ENCODE measurements at regions not wholly inside any gene's neighbourhood (a gene's known extent, or its start where the extent isn't known, plus 50 kb on each side); places are given as distances from the start of the nearest gene placed in this dataset.
"Not testable (repeated sequence)": the region's sequence is repeated elsewhere in the genome, so short reads cannot be mapped to it uniquely, and the experiment has no call there.

DNA sequence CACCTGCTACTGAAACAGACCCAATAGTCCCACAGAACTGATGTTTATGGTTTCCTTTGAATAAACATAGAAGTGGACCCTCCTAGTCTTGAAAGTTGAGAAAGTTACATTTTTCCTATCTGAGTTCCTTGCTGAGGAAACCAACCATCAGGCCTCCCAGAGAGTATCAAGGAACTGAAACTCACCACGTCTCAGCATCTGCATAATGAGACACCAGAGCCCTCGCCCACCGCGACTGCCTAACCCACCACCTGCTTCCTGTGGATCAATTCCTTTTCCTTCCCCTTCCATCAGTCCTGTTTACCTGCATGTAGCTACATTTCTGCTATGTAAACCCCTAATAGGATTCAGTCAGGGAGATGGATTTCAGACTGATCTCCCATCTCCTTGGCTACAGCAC lies 443.2 kb upstream of the TMEM132C start:
- DNase-seq: no peak

DNA sequence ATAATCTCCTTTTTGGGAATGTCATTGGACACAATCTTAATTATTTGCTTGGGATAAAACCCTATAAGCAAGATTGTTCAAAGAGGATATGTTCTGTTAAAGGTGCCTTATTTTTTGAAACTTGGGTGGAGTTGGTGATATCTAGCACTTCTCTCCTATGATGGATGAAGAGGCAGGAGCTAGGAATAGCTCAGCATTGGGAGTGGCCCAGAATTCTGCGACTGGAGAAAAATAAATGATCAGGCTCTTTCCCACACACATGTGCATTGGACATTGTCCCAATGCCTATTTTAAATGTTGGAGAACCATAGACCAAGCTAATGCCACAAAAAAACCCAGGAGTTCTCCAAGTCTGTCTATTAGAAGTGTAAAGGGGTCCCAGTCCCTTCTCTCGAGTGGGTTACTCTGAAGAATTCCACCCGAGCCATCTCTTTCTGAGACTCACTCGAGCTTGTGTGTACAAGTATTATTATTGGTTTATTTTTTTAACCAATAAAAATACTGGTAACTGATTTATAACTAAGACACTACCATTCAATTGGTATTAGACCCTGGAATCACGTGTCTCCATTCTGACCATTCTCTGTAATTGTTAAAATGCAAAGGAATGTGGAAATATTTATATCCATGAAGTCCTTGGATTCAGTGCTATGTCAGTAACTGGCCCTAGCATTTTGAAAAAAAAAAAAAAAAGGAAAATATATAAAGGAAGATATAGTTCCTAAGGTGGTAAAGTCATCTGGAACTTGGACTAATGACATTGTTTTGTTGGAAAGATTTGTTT lies 437.5 kb upstream of the TMEM132C start:
- DNase-seq: no peak

DNA sequence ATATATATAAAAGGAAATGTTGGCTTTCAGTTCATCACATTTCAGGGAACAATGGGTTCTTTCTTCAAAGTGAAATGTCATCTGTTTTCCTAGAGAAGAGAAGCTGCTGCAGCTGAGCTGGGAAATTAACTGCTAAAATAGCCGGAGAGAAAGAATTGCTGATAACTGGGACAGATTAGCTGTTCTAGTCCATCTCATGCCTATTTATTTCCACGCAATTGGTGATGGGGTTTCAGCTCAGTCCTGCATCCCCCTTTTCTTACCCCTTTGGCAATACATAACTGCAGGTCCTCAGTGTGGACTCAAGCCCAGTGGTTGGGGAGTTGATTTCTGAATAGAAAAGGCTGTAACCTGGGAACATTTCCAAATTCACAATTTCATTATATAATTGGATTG lies 436.9 kb upstream of the TMEM132C start:
- DNase-seq: peak; percentile 86

DNA sequence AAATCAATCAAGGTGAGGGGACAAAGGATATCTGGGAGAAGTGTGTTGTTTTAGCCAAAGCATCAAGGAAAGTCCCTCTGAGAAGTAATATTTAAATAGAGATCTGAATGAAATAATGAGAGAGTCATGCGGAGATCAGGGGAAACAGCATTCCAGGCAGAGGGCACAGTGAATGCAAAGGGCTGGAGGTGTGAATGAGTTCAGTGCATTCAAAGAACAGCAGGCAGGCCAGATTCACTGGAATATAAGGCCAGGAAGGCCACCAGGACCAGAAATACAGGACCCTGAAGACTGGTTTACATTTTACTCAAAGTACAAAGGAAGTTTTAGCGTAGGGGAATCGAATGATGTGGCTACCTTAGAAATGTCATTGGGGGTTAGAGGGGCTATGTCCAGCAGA lies 436.2 kb upstream of the TMEM132C start:
- DNase-seq: peak; percentile 33

DNA sequence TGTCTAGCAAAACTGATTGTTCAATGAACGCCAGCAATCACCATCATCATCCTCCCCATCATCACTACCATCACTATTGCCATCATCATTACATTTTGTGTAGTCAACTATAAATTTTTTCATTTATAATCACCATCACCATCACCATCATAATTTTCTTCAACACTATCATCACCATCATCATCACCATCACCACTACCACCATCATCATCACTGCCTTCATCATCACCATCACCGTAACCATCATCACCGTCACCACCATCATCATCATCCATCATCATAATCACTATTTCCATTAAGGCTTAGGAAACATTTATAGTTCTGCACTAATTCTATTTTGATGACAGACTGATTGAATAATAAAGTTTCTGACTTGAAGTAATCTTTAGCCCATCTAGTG lies 434.8 kb upstream of the TMEM132C start:
- DNase-seq: no peak

DNA sequence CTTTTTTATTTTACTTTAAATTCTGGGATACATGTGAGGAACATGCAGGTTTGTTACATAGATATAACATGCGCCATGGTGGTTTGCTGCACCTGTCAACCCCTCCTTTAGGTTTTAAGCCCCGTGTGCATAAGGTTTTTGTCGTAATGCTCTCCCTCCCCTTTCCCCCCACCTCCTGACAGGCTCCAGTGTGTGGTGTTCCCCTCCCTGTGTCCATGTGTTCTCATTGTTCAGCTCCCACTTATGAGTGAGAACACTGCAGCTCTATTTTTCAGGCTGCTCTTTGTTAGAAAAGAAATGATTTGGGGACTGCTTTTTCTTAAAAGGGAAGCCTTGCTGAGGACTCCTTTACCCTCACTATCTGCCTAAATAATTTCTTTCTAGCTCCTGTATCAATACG lies 430.2 kb upstream of the TMEM132C start:
- not testable (repeated sequence) for DNase-seq

DNA sequence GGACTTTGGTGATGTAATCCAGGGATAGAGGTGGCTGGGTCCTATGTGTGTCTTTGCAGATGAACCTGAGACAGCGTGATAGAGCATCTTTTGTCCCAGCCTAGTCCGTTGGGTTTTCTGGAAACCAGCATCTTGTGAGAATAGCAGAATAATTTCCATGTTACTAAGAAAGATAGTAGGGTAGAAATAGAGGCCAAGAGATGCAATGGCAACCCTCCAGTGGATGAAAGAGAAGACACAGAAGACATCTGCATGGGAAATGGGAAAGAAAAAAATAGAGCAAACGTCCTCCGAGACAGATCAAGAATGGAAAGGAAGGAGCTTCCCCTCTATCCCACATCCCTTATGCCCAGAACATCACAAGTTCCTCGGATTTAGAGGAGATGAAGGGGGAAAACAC lies 409.3 kb upstream of the TMEM132C start:
- no peak for DNase-seq

DNA sequence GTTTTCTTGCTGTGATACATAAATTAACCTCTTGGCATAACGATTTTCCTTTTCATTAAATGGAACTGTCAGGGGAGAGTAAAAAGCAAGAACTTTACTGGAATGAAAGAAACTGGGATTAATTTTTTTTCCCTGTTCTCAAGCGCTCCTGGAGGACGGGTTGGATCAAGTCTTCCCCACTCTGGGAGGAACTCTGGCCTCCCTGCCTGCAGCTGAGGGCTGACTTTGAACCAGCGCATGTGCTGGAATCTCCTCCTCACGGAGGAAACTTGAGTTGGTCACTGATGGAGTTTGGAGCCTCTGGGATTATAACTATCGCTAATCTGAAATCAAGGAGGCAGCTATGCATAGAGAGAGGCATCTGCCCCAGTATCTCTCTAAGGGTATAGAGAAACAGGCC lies 406.4 kb upstream of the TMEM132C start:
- DNase-seq: no peak

DNA sequence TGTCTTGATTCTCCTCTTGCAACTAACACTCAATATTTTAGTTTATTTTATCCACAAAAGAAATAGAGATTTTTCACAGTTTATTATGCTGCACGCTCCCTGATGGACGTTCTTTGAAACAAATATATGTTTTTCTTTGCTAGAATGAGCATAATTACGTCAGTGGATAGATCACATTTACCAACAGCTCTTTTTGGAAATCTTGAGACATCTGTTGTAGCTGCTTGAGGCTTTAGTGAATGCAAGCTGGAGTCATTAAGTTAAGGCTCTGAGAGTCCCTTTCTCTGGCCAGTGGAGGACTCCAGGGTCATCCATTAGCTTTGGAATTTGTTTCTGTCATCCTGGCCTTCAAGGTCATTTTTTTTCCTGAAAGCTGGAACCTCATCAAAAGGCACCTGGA lies 405.6 kb upstream of the TMEM132C start:
- DNase-seq: no peak

DNA sequence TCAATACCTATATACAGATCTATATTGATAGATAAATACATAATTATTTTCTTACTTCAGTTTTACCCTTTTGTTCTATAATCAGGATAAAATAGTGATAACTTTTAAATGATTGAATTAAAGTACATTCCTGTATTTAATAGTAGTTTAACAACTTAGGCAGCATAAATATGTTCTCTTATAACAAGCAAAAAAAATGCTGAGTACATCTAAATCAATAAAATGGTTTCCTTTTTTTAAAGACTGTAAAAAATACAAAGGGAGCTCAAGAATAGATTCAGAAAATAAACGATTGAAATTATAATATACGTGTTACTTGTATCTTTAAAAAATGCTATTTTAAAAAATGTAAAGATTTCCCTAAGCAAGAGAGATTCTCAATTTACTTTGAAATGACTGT lies 393.7 kb upstream of the TMEM132C start:
- DNase-seq: no peak

DNA sequence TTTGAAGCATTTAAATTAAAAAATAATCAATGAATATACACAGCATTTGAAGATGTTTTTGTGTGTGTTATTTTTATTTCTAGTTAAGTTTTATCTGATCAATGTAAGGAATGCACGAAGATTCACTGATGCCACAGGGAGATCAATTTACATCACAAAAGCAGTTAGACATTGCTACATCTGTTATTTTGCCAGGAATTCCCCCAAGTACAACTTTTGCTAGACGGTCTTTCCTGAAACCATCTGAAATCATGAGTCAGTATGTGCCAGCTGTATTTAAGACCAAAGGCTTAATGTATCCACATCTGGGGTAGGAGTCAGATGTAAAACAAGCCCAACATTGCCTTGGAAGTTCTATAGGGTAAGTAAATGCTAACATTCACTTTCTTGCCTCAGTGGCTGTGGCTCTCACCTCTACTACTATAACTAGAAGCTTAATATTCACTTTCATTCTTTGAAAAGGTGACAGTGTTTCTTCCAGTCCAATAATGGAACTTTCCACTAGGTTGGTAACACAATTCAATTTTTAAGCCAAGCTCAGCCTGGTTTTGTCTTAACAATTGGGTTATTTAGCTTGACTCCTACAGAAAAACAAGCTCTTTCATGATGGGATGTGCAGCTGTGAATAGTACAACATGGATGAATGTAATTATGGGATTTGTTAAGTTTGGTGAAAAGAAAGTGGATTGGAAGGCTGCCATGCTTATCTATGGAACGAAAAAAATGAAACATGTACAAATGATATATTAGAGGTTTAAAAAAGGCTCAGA lies 385.4 kb upstream of the TMEM132C start:
- DNase-seq: no peak

DNA sequence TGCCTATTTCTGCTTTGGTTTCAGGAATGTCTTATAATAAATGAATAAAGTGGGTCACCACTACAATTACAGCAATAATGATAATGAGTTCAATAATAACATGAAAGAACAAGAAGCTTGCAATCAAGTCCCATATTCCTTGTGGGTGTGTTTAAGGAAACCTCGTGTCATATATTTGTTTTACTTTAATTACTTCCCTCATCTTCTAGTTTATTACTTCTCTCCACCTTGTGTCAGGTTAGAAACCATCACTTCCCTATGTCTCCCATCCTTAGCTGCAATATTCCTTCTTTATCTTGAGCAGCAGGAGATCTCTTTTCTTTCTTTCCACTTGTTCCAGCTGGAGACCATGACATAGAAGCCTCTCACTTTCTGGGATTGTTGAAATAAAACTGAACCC lies 384.0 kb upstream of the TMEM132C start:
- no peak for DNase-seq

DNA sequence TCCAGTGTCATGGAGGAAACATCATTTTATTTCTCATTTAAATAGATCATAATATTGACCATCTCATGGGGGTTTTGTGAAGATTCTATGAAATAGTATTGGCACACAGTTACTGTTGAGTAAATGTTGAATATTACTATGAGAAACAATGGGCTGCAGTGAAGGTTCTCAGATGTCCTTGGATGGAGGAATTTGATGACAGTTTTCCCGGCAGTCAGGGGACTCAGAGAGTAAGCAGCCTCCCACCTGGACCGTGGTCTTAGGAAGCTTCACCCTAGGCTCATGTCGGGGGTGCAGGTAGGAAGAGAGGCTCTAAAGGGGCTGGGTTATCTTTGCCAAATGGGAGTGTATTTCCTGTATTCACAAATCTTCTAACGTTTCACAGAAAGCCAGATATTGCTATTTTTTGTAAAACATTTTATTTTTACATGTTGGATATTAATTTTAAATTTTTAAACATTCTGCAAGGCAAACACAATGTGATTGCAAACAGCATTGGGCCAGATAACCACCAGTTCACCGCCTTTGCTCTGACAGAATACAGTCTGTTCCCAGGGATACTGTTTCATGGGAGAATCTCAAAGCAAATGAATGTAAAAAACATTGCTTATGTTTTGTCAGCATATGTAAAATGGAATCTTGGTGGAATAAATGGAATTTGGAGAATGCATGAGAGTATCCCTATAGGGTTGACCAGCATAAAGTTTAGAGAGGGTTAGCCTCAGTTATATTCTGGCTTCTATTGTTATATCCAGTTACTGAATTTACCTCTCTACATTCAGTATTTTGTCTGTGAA lies 380.8 kb upstream of the TMEM132C start:
- no peak for DNase-seq

DNA sequence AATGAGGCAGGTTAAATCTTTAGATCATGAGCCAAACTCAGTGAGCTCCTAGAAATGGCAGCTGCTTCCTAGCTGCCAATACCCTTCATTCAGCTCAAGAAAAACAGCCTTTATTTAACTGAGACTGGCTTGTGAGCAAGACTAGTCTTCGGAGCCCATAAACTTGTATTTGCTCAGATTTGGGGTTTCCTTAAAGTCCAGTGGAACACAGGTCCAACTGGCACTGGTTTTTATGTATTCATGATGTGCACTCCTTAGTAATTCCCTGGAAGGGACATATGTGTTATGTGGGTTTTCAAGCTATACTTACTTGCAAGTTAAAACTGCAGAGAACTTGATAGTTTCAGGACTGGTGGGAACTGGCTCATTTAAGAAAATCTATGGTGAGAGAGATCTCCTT lies 380.1 kb upstream of the TMEM132C start:
- no peak for DNase-seq

DNA sequence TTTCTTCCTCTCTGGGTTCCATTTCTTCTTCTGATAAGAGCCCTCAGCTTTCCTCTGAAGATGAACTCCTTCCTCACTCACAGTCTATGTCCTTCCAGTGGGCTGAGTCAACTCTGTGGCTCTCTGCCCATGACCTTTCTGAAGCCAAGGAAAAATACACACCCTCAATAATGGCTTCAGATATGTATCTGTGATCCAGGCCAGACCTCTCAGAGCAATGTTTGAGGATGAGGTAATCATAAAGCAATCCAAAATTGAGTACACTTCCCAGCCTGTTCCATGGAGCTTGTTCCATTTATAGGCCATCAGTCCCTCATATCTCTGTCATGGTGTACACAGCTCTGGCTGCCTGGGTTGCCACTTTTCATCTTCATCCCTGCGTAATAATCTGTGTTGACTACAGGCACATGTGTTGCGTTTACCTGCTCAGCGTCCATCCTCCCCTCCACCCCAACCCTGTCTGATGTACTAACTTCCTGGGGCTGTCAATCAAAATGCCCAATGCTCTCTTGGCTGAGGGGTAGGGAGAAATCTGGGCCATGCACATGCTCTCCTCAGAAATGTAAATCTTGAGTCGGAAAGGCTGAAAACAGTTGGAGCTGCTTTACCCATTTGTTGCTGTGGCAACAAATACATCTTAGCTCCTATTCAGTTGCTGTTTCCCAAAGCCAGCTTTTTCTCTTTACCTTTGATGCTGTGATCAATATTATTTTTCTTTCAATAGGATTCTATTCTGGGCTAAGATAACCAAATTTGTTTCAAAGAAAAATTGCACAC lies 377.8 kb upstream of the TMEM132C start:
- no peak for DNase-seq

DNA sequence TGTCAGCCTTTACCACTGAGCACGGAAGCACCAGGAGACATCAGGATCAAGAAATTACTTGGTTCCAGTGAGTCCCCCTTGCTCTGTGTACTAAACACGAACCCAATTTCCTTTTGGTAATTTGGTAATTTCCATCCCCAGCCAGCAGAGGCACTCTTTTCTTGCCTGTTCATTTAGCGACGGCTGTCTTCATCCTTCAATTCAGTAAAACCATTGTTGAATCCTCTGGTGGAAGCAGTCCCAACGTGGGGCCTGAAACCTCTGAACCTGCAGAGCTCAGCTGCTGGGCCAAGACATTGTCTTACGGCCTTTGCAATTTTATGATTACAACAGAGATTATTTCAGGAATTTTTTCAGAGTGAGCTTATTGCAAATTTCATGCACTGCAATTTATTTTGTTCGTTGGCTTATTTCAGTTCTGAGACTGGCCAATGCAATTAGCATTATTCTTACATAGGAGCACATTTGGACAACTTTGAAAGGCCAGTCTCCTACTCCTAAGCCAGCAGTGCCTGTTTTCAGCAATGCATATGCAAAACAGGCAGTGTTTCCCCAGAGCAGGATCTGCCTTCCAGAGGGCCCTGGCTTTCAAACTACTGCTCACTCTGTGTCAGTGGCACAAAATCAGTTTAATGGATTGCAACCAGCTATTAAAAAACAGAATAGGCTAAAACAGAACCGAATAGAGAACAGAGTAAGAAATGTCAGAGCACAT lies 372.9 kb upstream of the TMEM132C start:
- DNase-seq: peak; percentile 65

DNA sequence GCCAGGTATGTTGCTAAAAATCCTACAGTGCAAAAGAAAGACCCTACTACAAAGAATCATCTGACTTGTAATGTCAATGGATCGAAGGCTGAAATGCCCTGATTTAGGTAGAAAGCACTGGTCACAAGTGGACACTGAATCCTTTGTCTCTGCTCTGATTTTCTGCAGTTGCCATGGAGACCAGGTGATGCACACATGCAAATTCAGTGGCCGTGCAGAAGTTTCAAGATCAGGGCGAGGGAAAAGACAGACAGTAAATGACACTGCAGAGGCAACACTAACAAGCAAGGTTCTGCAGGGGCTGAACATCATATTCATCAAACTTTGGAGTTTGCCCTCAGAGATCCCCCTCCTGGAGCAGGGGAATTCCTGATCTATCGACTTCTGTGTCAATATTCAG lies 370.3 kb upstream of the TMEM132C start:
- DNase-seq: no peak

DNA sequence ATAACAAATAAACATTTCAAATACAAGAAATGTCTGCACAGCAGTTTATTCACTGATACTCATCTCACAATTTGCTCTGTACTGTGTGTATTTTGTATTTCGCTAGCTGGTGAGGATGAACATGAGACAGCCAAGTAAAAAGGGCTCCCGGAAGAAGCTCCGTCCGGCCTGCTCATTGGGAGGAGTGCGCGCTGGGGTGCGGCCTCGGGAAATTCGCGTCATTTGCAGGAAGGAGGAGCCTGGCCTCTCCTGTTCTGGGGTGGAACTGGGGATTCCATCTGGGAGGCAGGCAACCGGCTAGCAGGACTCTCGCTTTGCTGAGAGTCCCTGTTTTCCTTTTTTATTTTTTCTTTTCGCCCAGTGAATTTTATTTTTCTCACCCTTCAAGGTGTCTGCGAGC lies 368.4 kb upstream of the TMEM132C start:
- DNase-seq: no peak

DNA sequence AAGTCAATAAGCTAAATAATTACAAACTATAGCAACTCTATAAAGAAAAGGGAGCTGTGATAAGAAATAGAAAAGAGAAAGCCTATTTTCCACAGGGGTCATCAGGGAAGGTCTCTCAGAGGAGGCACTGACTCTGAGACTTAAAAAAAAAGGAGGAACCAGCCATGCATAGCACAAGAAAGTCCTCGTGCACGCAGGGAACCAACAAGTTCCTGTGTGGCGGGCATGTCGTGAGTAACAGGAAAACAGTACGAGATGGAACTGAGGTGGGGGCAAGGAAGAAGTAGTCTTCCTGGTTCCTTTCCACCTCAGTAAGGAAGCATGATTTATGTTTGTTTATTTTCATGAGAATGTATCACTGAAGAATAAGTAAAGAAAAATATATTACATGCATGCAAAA lies 367.0 kb upstream of the TMEM132C start:
- DNase-seq: no peak

DNA sequence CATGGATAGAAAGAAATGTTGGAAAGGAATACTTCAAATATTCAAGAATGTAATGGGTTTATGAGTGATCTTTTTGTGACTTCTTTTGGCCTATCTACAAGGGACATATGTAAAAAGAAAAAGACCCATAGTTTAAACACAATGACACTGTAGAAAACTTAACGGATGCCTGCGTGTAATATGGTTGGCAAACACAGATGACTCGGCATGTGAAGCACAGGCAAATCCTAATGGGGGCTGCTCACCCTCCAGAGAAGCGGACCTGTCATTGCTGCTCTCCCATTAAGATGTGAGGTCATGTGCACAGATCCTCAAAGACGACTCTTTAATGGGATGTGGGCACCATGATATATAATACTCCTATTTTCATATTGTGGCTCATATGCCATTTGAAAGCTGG lies 366.6 kb upstream of the TMEM132C start:
- DNase-seq: no peak

DNA sequence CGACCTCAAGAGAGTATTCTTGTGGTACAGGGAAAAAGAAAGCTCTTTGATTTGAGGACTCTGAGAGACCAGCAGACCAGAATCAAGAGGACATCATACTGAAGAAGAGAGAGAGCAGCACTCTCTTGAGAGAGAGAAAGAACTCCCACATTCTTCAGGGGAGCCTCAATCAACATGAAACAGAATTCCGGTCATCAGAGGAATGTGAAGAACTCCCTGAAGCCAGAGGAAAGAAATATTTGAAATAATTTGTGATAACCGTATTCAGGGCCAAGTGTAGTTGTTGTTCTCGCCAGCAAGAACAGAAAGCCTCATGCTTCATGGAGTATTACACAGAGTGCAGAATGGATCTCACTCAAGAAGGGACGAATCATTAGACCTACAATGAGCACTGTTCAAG lies 363.8 kb upstream of the TMEM132C start:
- no peak for DNase-seq

DNA sequence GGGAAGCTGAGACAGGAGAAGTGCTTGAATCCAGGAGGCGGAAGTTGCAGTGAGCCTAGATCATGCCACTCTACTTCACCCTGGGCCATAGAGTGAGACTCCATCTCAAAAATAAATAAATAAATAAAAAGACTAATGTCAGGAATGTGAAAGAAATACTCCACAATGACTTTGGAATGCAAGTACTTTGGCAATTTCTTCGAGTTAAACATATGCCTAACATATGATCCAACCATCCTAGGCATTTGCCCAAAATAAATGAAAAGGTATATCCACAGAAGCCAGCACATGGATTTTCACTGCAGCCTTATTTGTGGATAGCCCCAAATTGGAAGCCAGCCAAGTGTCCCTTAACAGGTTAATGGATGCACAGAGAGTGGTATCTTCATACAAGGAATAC lies 357.9 kb upstream of the TMEM132C start:
- DNase-seq: no peak
